ENCODE measurements at regions not wholly inside any gene's neighbourhood (a gene's known extent, or its start where the extent isn't known, plus 50 kb on each side); places are given as distances from the start of the nearest gene placed in this dataset.

DNA sequence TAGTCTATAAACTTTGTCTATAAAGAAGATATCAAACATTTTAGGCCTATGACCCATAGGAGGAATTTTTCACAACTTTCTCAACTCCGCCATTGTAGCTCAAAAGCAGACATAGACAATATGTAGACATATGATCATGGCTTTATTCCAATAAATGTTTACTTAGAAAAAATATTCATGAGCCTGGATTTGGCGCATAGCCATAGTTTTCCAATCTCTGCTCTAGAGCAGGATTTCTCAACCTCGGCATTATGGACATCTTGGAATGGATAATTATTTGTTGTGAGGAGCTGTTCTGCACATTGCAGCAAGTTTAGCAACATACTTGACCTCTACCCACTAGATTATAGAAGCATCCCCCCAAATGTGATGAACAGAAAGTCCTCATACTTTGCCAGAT, 532.6 kb downstream of the ANKRD7 start:
- H4K91ac ChIP-seq (ENCODE audit: insufficient read depth, low read depth, low read length) = no peak overlapping the region
- no peak overlapping the region for H3K9ac ChIP-seq (ENCODE audit: low read depth, low read length)
- no peak overlapping the region for H3K18ac ChIP-seq (ENCODE audit: low read depth, low read length)
- no peak overlapping the region for H4K8ac ChIP-seq (ENCODE audit: low read depth in 2 of 2, low read length in 2 of 2)
- H3K14ac ChIP-seq (replicated peaks; ENCODE audit: low read depth, low read length) = no peak overlapping the region
- no peak overlapping the region for H4K5ac ChIP-seq (ENCODE audit: low read depth, low read length)
- no peak overlapping the region for H3K4me2 ChIP-seq (ENCODE audit: low read depth, low read length)
- TF ChIP-seq, protein P1, sequence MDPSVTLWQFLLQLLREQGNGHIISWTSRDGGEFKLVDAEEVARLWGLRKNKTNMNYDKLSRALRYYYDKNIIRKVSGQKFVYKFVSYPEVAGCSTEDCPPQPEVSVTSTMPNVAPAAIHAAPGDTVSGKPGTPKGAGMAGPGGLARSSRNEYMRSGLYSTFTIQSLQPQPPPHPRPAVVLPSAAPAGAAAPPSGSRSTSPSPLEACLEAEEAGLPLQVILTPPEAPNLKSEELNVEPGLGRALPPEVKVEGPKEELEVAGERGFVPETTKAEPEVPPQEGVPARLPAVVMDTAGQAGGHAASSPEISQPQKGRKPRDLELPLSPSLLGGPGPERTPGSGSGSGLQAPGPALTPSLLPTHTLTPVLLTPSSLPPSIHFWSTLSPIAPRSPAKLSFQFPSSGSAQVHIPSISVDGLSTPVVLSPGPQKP (IDR thresholded peaks at IDR 0.05; ENCODE audit: borderline replicate concordance, low read depth, low read length) = no peak
- TF ChIP-seq CEBPB (IDR thresholded peaks at IDR 0.05; ENCODE audit: low read depth, low read length) (no peak), MAFK (IDR thresholded peaks at IDR 0.05; ENCODE audit: low read depth, low read length) (no peak), FOS (IDR thresholded peaks at IDR 0.05; ENCODE audit: low read depth, low read length) (no peak), RFX5 (IDR thresholded peaks at IDR 0.05; ENCODE audit: low read depth, low read length) (no peak), MXI1 (IDR thresholded peaks at IDR 0.05; ENCODE audit: borderline replicate concordance, low read depth, low read length) (no peak), POLR2A (IDR thresholded peaks at IDR 0.05; ENCODE audit: low read depth, low read length) (no peak), RCOR1 (IDR thresholded peaks at IDR 0.05; ENCODE audit: insufficient replicate concordance, low read length) (no peak), NFE2L2 (IDR thresholded peaks at IDR 0.05; ENCODE audit: low read depth, low read length) (no peak), BHLHE40 (IDR thresholded peaks at IDR 0.05; ENCODE audit: low read depth, low read length) (no peak), MAZ (IDR thresholded peaks at IDR 0.05; ENCODE audit: borderline replicate concordance, low read depth, low read length) (no peak), SMC3 (IDR thresholded peaks at IDR 0.05; ENCODE audit: low read depth, low read length) (no peak), CHD1 (IDR thresholded peaks at IDR 0.05; ENCODE audit: low read depth, low read length) (no peak), RAD21 (IDR thresholded peaks at IDR 0.05; ENCODE audit: low read length) (no peak)
- TF ChIP-seq, protein P2, sequence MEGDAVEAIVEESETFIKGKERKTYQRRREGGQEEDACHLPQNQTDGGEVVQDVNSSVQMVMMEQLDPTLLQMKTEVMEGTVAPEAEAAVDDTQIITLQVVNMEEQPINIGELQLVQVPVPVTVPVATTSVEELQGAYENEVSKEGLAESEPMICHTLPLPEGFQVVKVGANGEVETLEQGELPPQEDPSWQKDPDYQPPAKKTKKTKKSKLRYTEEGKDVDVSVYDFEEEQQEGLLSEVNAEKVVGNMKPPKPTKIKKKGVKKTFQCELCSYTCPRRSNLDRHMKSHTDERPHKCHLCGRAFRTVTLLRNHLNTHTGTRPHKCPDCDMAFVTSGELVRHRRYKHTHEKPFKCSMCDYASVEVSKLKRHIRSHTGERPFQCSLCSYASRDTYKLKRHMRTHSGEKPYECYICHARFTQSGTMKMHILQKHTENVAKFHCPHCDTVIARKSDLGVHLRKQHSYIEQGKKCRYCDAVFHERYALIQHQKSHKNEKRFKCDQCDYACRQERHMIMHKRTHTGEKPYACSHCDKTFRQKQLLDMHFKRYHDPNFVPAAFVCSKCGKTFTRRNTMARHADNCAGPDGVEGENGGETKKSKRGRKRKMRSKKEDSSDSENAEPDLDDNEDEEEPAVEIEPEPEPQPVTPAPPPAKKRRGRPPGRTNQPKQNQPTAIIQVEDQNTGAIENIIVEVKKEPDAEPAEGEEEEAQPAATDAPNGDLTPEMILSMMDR (conservative IDR thresholded peaks at IDR 0.05; ENCODE audit: low read depth, low read length) = no peak
- TF ChIP-seq, protein P3, sequence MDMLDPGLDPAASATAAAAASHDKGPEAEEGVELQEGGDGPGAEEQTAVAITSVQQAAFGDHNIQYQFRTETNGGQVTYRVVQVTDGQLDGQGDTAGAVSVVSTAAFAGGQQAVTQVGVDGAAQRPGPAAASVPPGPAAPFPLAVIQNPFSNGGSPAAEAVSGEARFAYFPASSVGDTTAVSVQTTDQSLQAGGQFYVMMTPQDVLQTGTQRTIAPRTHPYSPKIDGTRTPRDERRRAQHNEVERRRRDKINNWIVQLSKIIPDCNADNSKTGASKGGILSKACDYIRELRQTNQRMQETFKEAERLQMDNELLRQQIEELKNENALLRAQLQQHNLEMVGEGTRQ (IDR thresholded peaks at IDR 0.05; ENCODE audit: low read depth, low read length) = no peak
- H3K4ac ChIP-seq (ENCODE audit: low read depth, low read length) = no peak overlapping the region
- ChIA-PET CTCF (no interaction called here), POLR2A (ENCODE audit: unreplicated experiment) (no interaction called here)
- H2AFZ ChIP-seq (replicated peaks; ENCODE audit: low read length, poor library complexity) = no peak overlapping the region
- no CpG with 5 or more reads among the region's 3 CpGs for WGBS, 2 experiments (ENCODE audit: extremely low coverage in 2 of 2, insufficient read length in 1 of 2)
- dilution Hi-C loops (cut with HindIII; ENCODE audit: low sequenced_read_pairs, unreplicated experiment) (no loop called here), in situ Hi-C loops (cut with MboI; ENCODE audit: low sequenced_read_pairs) (no loop called here), intact Hi-C loops (cut with micrococcal nuclease) (no loop called here)
- peaks cover 2% of the 10 kb centered on the region; the same call in 1 of the 2 replicates for H3K9me3 ChIP-seq (ENCODE audit: control insufficient read depth, insufficient read depth, low read length)
- no peaks in the 10 kb centered on the region for H3K27me3 ChIP-seq (ENCODE audit: control insufficient read depth, insufficient read depth, low read length)
- no peak overlapping the region for H3K4me3 ChIP-seq (ENCODE audit: insufficient read depth, low read depth, low read length)
- no peak overlapping the region for H3K56ac ChIP-seq (ENCODE audit: extremely low read depth, insufficient read depth, low read length)
- H3K79me1 ChIP-seq (ENCODE audit: low read depth in 1 of 2, low read length in 2 of 2) = no peaks in the 10 kb centered on the region
- no peak overlapping the region for H2AK9ac ChIP-seq (replicated peaks; ENCODE audit: low read depth, low read length, poor library complexity)
- H2AK5ac ChIP-seq (ENCODE audit: low read depth, low read length) = no peak overlapping the region
- no peak for DNase-seq
- H3K36me3 ChIP-seq (ENCODE audit: control insufficient read depth, insufficient read depth, low read length) = no peaks in the 10 kb centered on the region
- no TSS peak for BruUV-seq (replicated peaks)
- H2BK120ac ChIP-seq (ENCODE audit: low read depth, low read length) = no peak overlapping the region
- ATAC-seq (ENCODE audit: low read depth) = no peak
- H3K27ac ChIP-seq (ENCODE audit: insufficient read depth, low read length) = no peak overlapping the region
- H2BK5ac ChIP-seq (ENCODE audit: low read depth, low read length, poor library complexity, severe bottlenecking) = no peak overlapping the region
- no peak overlapping the region for H3K23ac ChIP-seq (ENCODE audit: low read depth, low read length)
- H3K4me1 ChIP-seq (ENCODE audit: control insufficient read depth, insufficient read depth, low read length) = no peaks in the 10 kb centered on the region
- H2BK20ac ChIP-seq (ENCODE audit: low read depth, low read length) = no peak overlapping the region
- H3K9me1 ChIP-seq (ENCODE audit: insufficient read depth, low read length) = no peaks in the 10 kb centered on the region
- no peaks in the 10 kb centered on the region for H4K20me1 ChIP-seq (ENCODE audit: insufficient read depth, low read length)
- no peak overlapping the region for H2BK15ac ChIP-seq (ENCODE audit: low read depth, low read length)

Data from IMR-90 (cell line).